Endodermal cell (in vitro differentiated cells): ENCODE measurements at regions not wholly inside any gene's neighbourhood (a gene's known extent, or its start where the extent isn't known, plus 50 kb on each side); places are given as distances from the start of the nearest gene placed in this dataset.

Experiments used
- DNase-seq: peaks from one replicate; pipeline ENCODE4 v3.0.0-alpha.2; 2017
- H3K27ac ChIP-seq: 2 replicates; pipeline ENCODE4 v1.5.1; 2013; ENCODE audit warnings: mild to moderate bottlenecking, low read depth, low read length, moderate library complexity
- H3K27me3 ChIP-seq: 2 replicates; pipeline ENCODE4 v1.6.1; 2013; ENCODE audit warnings: mild to moderate bottlenecking, low read length, moderate library complexity; ENCODE audit not compliant: insufficient read depth, control insufficient read depth, poor library complexity, severe bottlenecking
- H3K36me3 ChIP-seq: 2 replicates; pipeline ENCODE4 v1.7.0; 2013; ENCODE audit warnings: mild to moderate bottlenecking, low read length, moderate library complexity; ENCODE audit not compliant: control insufficient read depth, insufficient read depth
- H3K4me1 ChIP-seq: one replicate; pipeline ENCODE4 v1.7.0; 2013; ENCODE audit warnings: low read length; ENCODE audit not compliant: control insufficient read depth, insufficient read depth
- H3K4me3 ChIP-seq: 2 replicates; pipeline ENCODE4 v1.5.1; 2013; ENCODE audit warnings: mild to moderate bottlenecking, low read length, moderate library complexity
- H3K9ac ChIP-seq: 2 replicates; pipeline ENCODE4 v1.6.1; 2013; ENCODE audit warnings: mild to moderate bottlenecking, low read length, moderate library complexity; ENCODE audit not compliant: poor library complexity, severe bottlenecking; ENCODE audit errors: extremely low read depth
- H3K9me3 ChIP-seq: 2 replicates; pipeline ENCODE4 v1.6.1; 2013; ENCODE audit warnings: mild to moderate bottlenecking, low read length, moderate library complexity; ENCODE audit not compliant: control insufficient read depth
- H3K27ac Mint-ChIP-seq: 2 replicates; pipeline ENCODE4 v1.8.0; 2020; ENCODE audit warnings: mixed read lengths
- H3K27me3 Mint-ChIP-seq: 2 replicates; pipeline ENCODE4 v1.8.0; 2021; ENCODE audit warnings: mild to moderate bottlenecking, mixed read lengths; ENCODE audit not compliant: insufficient read depth
- H3K36me3 Mint-ChIP-seq: 2 replicates; pipeline ENCODE4 v1.8.0; 2020; ENCODE audit warnings: low read depth, mixed read lengths
- H3K4me1 Mint-ChIP-seq: 2 replicates; pipeline ENCODE4 v1.8.0; 2020; ENCODE audit warnings: mixed read lengths
- H3K4me3 Mint-ChIP-seq: 2 replicates; pipeline ENCODE4 v1.8.0; 2020; ENCODE audit warnings: mild to moderate bottlenecking, moderate library complexity, mixed read lengths
- H3K9me3 Mint-ChIP-seq: 2 replicates; pipeline ENCODE4 v1.8.0; 2020; ENCODE audit warnings: mild to moderate bottlenecking, mixed read lengths
- CTCF ChIP-seq: fragments of 200-600 bp; sonication (generic); conservative IDR thresholded peaks from 2 replicates; pipeline ENCODE4 v1.5.0; 2021; ENCODE audit warnings: antibody characterized with exemption, mild to moderate bottlenecking
- WGBS, 2 experiments: methylation state at CpG; one replicate each; pipeline versions ENCODE4 v1.1.5 to v1.1.7; 2013; ENCODE audit warnings: missing lambda C conversion rate in 2 of 2, mixed read lengths in 1 of 2; ENCODE audit not compliant: insufficient coverage in 1 of 2, insufficient read length in 1 of 2; 5-methylcytosine and 5-hydroxymethylcytosine counted together

- Mint-ChIP-seq H3K36me3 (no peaks in the 10 kb centered on the region), H3K9me3 (no peaks in the 10 kb centered on the region), H3K27ac (no peak overlapping the region), H3K4me3 (no peak overlapping the region), H3K4me1 (peaks cover 39% of the 10 kb centered on the region), H3K27me3 (no peaks in the 10 kb centered on the region)
- TF ChIP-seq CTCF = no peak
- DNase-seq = no peak
- Histone ChIP-seq H3K27me3 (no peaks in the 10 kb centered on the region), H3K4me3 (no peak overlapping the region), H3K4me1 (peaks cover 9% of the 10 kb centered on the region), H3K36me3 (no peaks in the 10 kb centered on the region), H3K27ac (no peak overlapping the region), H3K9me3 (no peaks in the 10 kb centered on the region), H3K9ac (no peak overlapping the region)
- 100% methylated on average over 1 of the region's 2 CpGs for WGBS, 2 experiments
Measured at GRCh38 chr14:22508150-22508457, 80.9 kb downstream of the DAD1 start.

- H3K4me1 ChIP-seq = peaks cover 9% of the 10 kb centered on the region
- H3K36me3 ChIP-seq = no peaks in the 10 kb centered on the region
- Mint-ChIP-seq H3K4me1 (peaks cover 39% of the 10 kb centered on the region), H3K27ac (no peak overlapping the region), H3K9me3 (no peaks in the 10 kb centered on the region), H3K36me3 (no peaks in the 10 kb centered on the region), H3K4me3 (no peak overlapping the region), H3K27me3 (no peaks in the 10 kb centered on the region)
- no peak overlapping the region for H3K4me3 ChIP-seq
- H3K9ac ChIP-seq = no peak overlapping the region
- no peaks in the 10 kb centered on the region for H3K9me3 ChIP-seq
- WGBS, 2 experiments = 81 to 91% methylated on average over 2 of the region's 2 CpGs
- TF ChIP-seq CTCF = no peak
- DNase-seq = no peak
- no peaks in the 10 kb centered on the region for H3K27me3 ChIP-seq
- no peak overlapping the region for H3K27ac ChIP-seq
Measured at GRCh38 chr14:22506778-22507351, 82.2 kb downstream of the DAD1 start.

GRCh38 chr14:22506378-22506710, 82.7 kb downstream of the DAD1 start:
- no peak for DNase-seq
- Mint-ChIP-seq H3K9me3 (no peaks in the 10 kb centered on the region), H3K4me1 (peaks cover 39% of the 10 kb centered on the region), H3K27me3 (no peaks in the 10 kb centered on the region), H3K36me3 (no peaks in the 10 kb centered on the region), H3K4me3 (no peak overlapping the region), H3K27ac (no peak overlapping the region)
- Histone ChIP-seq H3K9ac (no peak overlapping the region), H3K9me3 (no peaks in the 10 kb centered on the region), H3K4me1 (peaks cover 9% of the 10 kb centered on the region), H3K36me3 (no peaks in the 10 kb centered on the region), H3K4me3 (no peak overlapping the region), H3K27ac (peak overlapping the region; percentile 58), H3K27me3 (no peaks in the 10 kb centered on the region)
- WGBS, 2 experiments = 91 to 93% methylated on average over 3 to 6 of the region's 6 CpGs
- no peak for TF ChIP-seq CTCF
